Naive thymus-derived CD4-positive, alpha-beta T cell (primary cell): ENCODE measurements at regions not wholly inside any gene's neighbourhood (a gene's known extent, or its start where the extent isn't known, plus 50 kb on each side); places are given as distances from the start of the nearest gene placed in this dataset.
"Not testable (repeated sequence)": the region's sequence is repeated elsewhere in the genome, so short reads cannot be mapped to it uniquely, and the experiment has no call there.

Source experiments
- ATAC-seq: fragments of 150-1000 bp; cut with Tn5 transposase; 2 replicates; pipeline ENCODE4 v1.10.0; 2021; ENCODE audit warnings: mild to moderate bottlenecking, moderate library complexity
- CTCF ChIA-PET: fragments of 350-600 bp; sonication (Branson Sonifier 250); formaldehyde crosslinking; loops from one replicate; lab custom pipeline; 2021; ENCODE audit warnings: antibody characterized with exemption; lab: Charles Lee
- POLR2A ChIA-PET: fragments of 350-600 bp; sonication (Branson Sonifier 250); formaldehyde crosslinking; loops from one replicate; lab custom pipeline; 2021; ENCODE audit warnings: antibody characterized with exemption, inconsistent platforms; lab: Charles Lee
- DNase-seq, 9 donors: peaks; one replicate each; pipeline versions ENCODE4 v3.0.0 to v3.0.0-alpha.2; 2020 to 2022; ENCODE audit warnings: mixed read lengths in 1 of 9
- H3K27ac ChIP-seq: one replicate; pipeline ENCODE4 v1.7.0; 2013; ENCODE audit warnings: mild to moderate bottlenecking, low read depth, low read length, moderate library complexity
- H3K27me3 ChIP-seq, 2 donors: one replicate each; pipeline ENCODE4 v1.7.0; 2013; ENCODE audit warnings: low read length in 2 of 2, mild to moderate bottlenecking in 2 of 2, moderate library complexity in 2 of 2; ENCODE audit not compliant: control insufficient read depth in 2 of 2, insufficient read depth in 2 of 2
- H3K36me3 ChIP-seq, 3 experiments: 1 replicate in 2 of 3; 2 replicates in 1 of 3; pipeline ENCODE4 v1.7.0; 2013; ENCODE audit warnings: low read length in 3 of 3, mild to moderate bottlenecking in 3 of 3, moderate library complexity in 1 of 3; ENCODE audit not compliant: insufficient read depth in 3 of 3, control insufficient read depth in 2 of 3
- H3K4me1 ChIP-seq, 2 donors: one replicate each; pipeline ENCODE4 v1.7.0; 2013; ENCODE audit warnings: low read length in 2 of 2, mild to moderate bottlenecking in 2 of 2, moderate library complexity in 1 of 2; ENCODE audit not compliant: control insufficient read depth in 2 of 2, insufficient read depth in 2 of 2
- H3K4me3 ChIP-seq: 2 replicates; pipeline ENCODE4 v1.7.0; 2013; ENCODE audit warnings: mild to moderate bottlenecking, low read length
- H3K9me3 ChIP-seq, 3 experiments: 1 replicate in 2 of 3; 2 replicates in 1 of 3; pipeline ENCODE4 v1.7.0; 2013; ENCODE audit warnings: low read length in 3 of 3; ENCODE audit not compliant: control insufficient read depth in 2 of 3
- H3K27ac Mint-ChIP-seq, 9 donors: one replicate each; pipeline ENCODE4 v1.8.0; 2020 to 2022; ENCODE audit warnings: mixed read lengths in 9 of 9, mild to moderate bottlenecking in 8 of 9, moderate library complexity in 5 of 9, inconsistent platforms in 2 of 9
- H3K27me3 Mint-ChIP-seq, 5 donors: one replicate each; pipeline ENCODE4 v1.8.0; 2021 to 2022; ENCODE audit warnings: mixed read lengths in 5 of 5, mild to moderate bottlenecking in 1 of 5
- H3K36me3 Mint-ChIP-seq, 5 donors: one replicate each; pipeline ENCODE4 v1.8.0; 2020 to 2022; ENCODE audit warnings: mixed read lengths in 5 of 5, mild to moderate bottlenecking in 3 of 5, inconsistent platforms in 1 of 5
- H3K4me1 Mint-ChIP-seq, 7 donors: one replicate each; pipeline ENCODE4 v1.8.0; 2020 to 2022; ENCODE audit warnings: mixed read lengths in 7 of 7, mild to moderate bottlenecking in 3 of 7, inconsistent platforms in 1 of 7
- H3K4me3 Mint-ChIP-seq, 10 donors: one replicate each; pipeline ENCODE4 v1.8.0; 2020 to 2022; ENCODE audit warnings: mild to moderate bottlenecking in 10 of 10, mixed read lengths in 10 of 10, moderate library complexity in 6 of 10, inconsistent platforms in 2 of 10
- H3K9me3 Mint-ChIP-seq, 11 donors: one replicate each; pipeline ENCODE4 v1.8.0; 2020 to 2022; ENCODE audit warnings: mixed read lengths in 11 of 11, mild to moderate bottlenecking in 4 of 11, inconsistent platforms in 1 of 11, moderate library complexity in 1 of 11
- intact Hi-C, 2 donors: fragments of 100-400 bp; cut with micrococcal nuclease; formaldehyde crosslinking; loops; one replicate each; pipeline ENCODE4 v1.15.1; 2023

DNA sequence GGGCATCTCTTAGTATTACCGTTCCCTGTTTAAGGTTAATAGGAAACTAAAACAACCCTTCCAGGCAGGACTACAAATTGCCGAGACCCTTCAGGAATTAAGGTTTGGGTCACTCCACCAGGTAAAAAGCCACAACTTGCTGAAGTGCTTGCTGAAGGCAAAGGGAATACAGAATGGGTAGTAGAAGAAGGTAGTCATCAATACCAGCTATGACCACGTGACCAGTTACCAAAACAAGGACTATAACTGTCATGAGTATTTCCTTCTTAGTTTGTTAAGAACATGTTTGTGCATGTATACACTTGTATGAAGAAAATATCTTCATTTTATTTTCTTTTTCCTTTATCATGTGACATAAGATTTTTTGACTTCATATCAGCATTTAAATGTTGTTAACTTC lies 578.7 kb upstream of the FBXO33 start:
- H3K9me3 Mint-ChIP-seq, result peaks cover 0 to 21% (median 3%) of the 10 kb centered on the region in 11 donors

GRCh38 chr14:40009771-40010170 lies 577.5 kb upstream of the FBXO33 start:
- ChIA-PET CTCF (no interaction called here), POLR2A (no interaction called here)
- Mint-ChIP-seq H3K36me3 (no peaks in the 10 kb centered on the region), H3K4me3 (no peak overlapping the region), H3K27me3 (no peaks in the 10 kb centered on the region), H3K4me1 (no peaks in the 10 kb centered on the region), H3K27ac (no peak overlapping the region), H3K9me3 (peaks cover 0 to 21% (median 2%) of the 10 kb centered on the region in 11 donors)
- no peak for DNase-seq
- no peak overlapping the region for H3K27ac ChIP-seq
- intact Hi-C loops, result no loop called here
- no peak overlapping the region for H3K4me3 ChIP-seq
- no peaks in the 10 kb centered on the region for H3K4me1 ChIP-seq
- ATAC-seq, result no peak
- no peaks in the 10 kb centered on the region for H3K27me3 ChIP-seq
- H3K9me3 ChIP-seq, result no peaks in the 10 kb centered on the region
- no peaks in the 10 kb centered on the region for H3K36me3 ChIP-seq

More for the DNA sequence above, 578.7 kb upstream of the FBXO33 start:
- Mint-ChIP-seq H3K36me3 (no peaks in the 10 kb centered on the region), H3K4me1 (no peaks in the 10 kb centered on the region), H3K27me3 (no peaks in the 10 kb centered on the region), H3K4me3 (no peak overlapping the region), H3K27ac (no peak overlapping the region)
- Histone ChIP-seq H3K27ac (no peak overlapping the region), H3K9me3 (no peaks in the 10 kb centered on the region), H3K27me3 (no peaks in the 10 kb centered on the region), H3K4me1 (no peaks in the 10 kb centered on the region), H3K4me3 (no peak overlapping the region), H3K36me3 (no peaks in the 10 kb centered on the region)
- intact Hi-C loops, result no loop called here
- CTCF ChIA-PET, result no interaction called here
- ATAC-seq (no peak), DNase-seq (no peak)
- POLR2A ChIA-PET, result no interaction called here

DNA sequence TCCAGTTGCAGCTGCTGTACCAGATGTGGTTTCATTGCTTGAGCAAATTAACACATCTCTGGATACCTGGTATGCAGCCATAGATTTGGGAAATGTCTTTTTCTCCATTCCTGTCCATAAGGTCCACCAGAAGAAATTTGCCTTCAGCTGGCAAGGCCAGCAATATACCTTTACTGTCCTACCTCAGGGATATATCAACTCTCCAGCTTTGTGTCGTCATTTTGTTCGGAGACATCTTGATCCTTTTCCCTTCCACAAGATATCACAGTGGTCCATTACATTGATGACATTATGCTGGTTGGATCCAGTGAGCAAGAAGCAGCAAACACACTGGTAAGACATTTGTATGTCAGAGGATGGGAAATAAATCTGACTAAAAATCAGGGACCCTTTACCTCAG lies 576.1 kb upstream of the FBXO33 start:
- DNase-seq, H3K4me1 Mint-ChIP-seq, H3K4me3 Mint-ChIP-seq, POLR2A ChIA-PET, H3K36me3 ChIP-seq, ATAC-seq, H3K36me3 Mint-ChIP-seq, H3K4me1 ChIP-seq, H3K9me3 ChIP-seq, H3K27ac Mint-ChIP-seq, H3K27me3 Mint-ChIP-seq, H3K27ac ChIP-seq, CTCF ChIA-PET, H3K27me3 ChIP-seq, intact Hi-C loops, H3K4me3 ChIP-seq: not testable (repeated sequence)
- peaks cover 0 to 21% (median 2%) of the 10 kb centered on the region in 11 donors for H3K9me3 Mint-ChIP-seq

- H3K4me1 Mint-ChIP-seq, result no peaks in the 10 kb centered on the region
- no peak overlapping the region for H3K27ac Mint-ChIP-seq
- ATAC-seq (no peak), DNase-seq (no peak)
- no peaks in the 10 kb centered on the region for H3K27me3 Mint-ChIP-seq
- ChIA-PET POLR2A (no interaction called here), CTCF (no interaction called here)
- H3K9me3 Mint-ChIP-seq, result peaks cover 0 to 11% (median 0%) of the 10 kb centered on the region in 11 donors
- intact Hi-C loops, result no loop called here
- no peaks in the 10 kb centered on the region for H3K4me1 ChIP-seq
- H3K36me3 Mint-ChIP-seq, result no peaks in the 10 kb centered on the region
- no peak overlapping the region for H3K4me3 Mint-ChIP-seq
- no peaks in the 10 kb centered on the region for H3K27me3 ChIP-seq
- H3K36me3 ChIP-seq, result no peaks in the 10 kb centered on the region
- H3K4me3 ChIP-seq, result no peak overlapping the region
- H3K9me3 ChIP-seq, result no peaks in the 10 kb centered on the region
- H3K27ac ChIP-seq, result no peak overlapping the region
Observed at GRCh38 chr14:40004871-40005500, 572.8 kb upstream of the FBXO33 start.

- no peak overlapping the region for H3K4me3 Mint-ChIP-seq
- H3K27ac Mint-ChIP-seq, result no peak overlapping the region
- H3K27me3 ChIP-seq, result no peaks in the 10 kb centered on the region
Observed at GRCh38 chr14:40003773-40004172, 571.5 kb upstream of the FBXO33 start.

DNA sequence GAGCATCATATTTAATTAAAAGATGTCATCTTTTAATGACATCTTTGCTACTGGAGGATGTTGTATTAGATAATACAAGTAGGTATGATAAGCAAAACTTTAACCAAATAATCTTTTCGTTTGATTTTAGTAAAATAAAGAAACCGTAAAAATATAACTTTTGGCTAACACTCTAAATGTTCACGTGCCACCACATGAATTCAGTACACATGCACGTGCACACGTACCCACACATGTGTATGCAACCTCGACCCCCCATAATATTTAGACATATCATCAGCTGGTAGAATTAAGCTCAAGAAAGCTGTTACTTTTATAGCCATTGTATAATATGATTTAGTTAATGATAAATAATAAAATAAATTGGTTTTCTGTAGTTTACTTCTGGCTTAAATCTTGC lies 566.6 kb upstream of the FBXO33 start:
- DNase-seq, result no peak
- H3K27me3 ChIP-seq, result no peaks in the 10 kb centered on the region
- no peaks in the 10 kb centered on the region for H3K9me3 ChIP-seq
- Mint-ChIP-seq H3K27me3 (no peaks in the 10 kb centered on the region), H3K9me3 (peaks cover 0 to 11% (median 1%) of the 10 kb centered on the region in 11 donors), H3K4me1 (no peaks in the 10 kb centered on the region), H3K27ac (no peak overlapping the region), H3K4me3 (no peak overlapping the region), H3K36me3 (no peaks in the 10 kb centered on the region)
- POLR2A ChIA-PET, result no interaction called here
- no peaks in the 10 kb centered on the region for H3K4me1 ChIP-seq
- no peak overlapping the region for H3K27ac ChIP-seq
- H3K36me3 ChIP-seq, result no peaks in the 10 kb centered on the region
- intact Hi-C loops, result no loop called here
- H3K4me3 ChIP-seq, result no peak overlapping the region
- CTCF ChIA-PET, result no interaction called here
- no peak for ATAC-seq

More at GRCh38 chr14:40003773-40004172, 571.5 kb upstream of the FBXO33 start:
- DNase-seq (no peak), ATAC-seq (no peak)
- H3K4me1 ChIP-seq, result no peaks in the 10 kb centered on the region
- intact Hi-C loops, result no loop called here
- no peaks in the 10 kb centered on the region for H3K36me3 ChIP-seq
- H3K4me3 ChIP-seq, result no peak overlapping the region
- Mint-ChIP-seq H3K27me3 (no peaks in the 10 kb centered on the region), H3K9me3 (peaks cover 0 to 7% (median 0%) of the 10 kb centered on the region in 11 donors), H3K36me3 (no peaks in the 10 kb centered on the region), H3K4me1 (no peaks in the 10 kb centered on the region)
- POLR2A ChIA-PET, result no interaction called here
- no peaks in the 10 kb centered on the region for H3K9me3 ChIP-seq
- H3K27ac ChIP-seq, result no peak overlapping the region
- CTCF ChIA-PET, result no interaction called here

GRCh38 chr14:39998114-39998513 lies 565.9 kb upstream of the FBXO33 start:
- no peaks in the 10 kb centered on the region for H3K4me1 Mint-ChIP-seq
- no peaks in the 10 kb centered on the region for H3K4me1 ChIP-seq
- peaks cover 0 to 11% (median 0%) of the 10 kb centered on the region in 11 donors for H3K9me3 Mint-ChIP-seq
- no peak overlapping the region for H3K4me3 Mint-ChIP-seq
- ATAC-seq (no peak), DNase-seq (no peak)
- no peak overlapping the region for H3K27ac Mint-ChIP-seq
- ChIA-PET CTCF (no interaction called here), POLR2A (no interaction called here)
- H3K36me3 Mint-ChIP-seq, result no peaks in the 10 kb centered on the region
- H3K27ac ChIP-seq, result no peak overlapping the region
- no peak overlapping the region for H3K4me3 ChIP-seq
- H3K27me3 ChIP-seq, result no peaks in the 10 kb centered on the region
- H3K27me3 Mint-ChIP-seq, result no peaks in the 10 kb centered on the region
- intact Hi-C loops, result no loop called here
- H3K36me3 ChIP-seq, result no peaks in the 10 kb centered on the region
- H3K9me3 ChIP-seq, result no peaks in the 10 kb centered on the region
